Kidney epithelial cell (primary cell): ENCODE measurements at regions not wholly inside any gene's neighbourhood (a gene's known extent, or its start where the extent isn't known, plus 50 kb on each side); places are given as distances from the start of the nearest gene placed in this dataset.
"Not testable (repeated sequence)": the region's sequence is repeated elsewhere in the genome, so short reads cannot be mapped to it uniquely, and the experiment has no call there.

Experiments
- DNase-seq: peaks from one replicate; pipeline ENCODE4 v3.0.0-alpha.2; 2010; ENCODE audit warnings: low read depth
- H3K27me3 ChIP-seq: 2 replicates; pipeline ENCODE4 v1.6.0; 2011; ENCODE audit warnings: low read length; ENCODE audit not compliant: control insufficient read depth, insufficient read depth
- H3K36me3 ChIP-seq: 2 replicates; pipeline ENCODE4 v1.5.1; 2011; ENCODE audit warnings: low read length; ENCODE audit not compliant: control insufficient read depth, insufficient read depth
- H3K4me3 ChIP-seq: 2 replicates; pipeline ENCODE4 v1.5.1; 2011; ENCODE audit warnings: low read depth, mild to moderate bottlenecking, control low read depth, low read length
- TF ChIP-seq, protein P1 (sequence below): IDR thresholded peaks from 2 replicates; pipeline ENCODE4 v1.5.1; 2011; ENCODE audit warnings: mild to moderate bottlenecking, moderate library complexity, low read length, control low read depth, inconsistent platforms; ENCODE audit not compliant: insufficient read depth, poor library complexity, severe bottlenecking

DNA sequence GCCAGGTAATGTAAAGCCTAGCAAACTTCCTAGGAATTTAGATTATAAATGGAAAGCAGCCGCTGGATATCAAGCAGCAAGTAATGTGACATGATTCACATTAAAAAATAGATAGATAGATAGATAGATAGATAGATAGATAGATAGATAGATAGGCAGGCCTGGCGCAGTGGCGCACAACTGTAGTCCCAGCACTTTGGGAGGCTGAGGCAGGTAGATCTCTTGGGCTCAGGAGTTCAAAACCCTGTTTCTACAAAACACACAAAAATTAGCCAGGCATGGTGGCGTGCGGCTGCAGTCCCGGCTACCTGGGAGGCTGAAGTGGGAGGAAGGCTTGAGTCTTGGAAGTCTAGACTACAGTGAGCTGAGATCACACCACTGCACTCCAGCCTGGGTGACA is 236.9 kb downstream of the SLITRK6 start:
- Histone ChIP-seq H3K36me3 (no peaks in the 10 kb centered on the region), H3K27me3 (no peaks in the 10 kb centered on the region), H3K4me3 (no peak overlapping the region)
- DNase-seq = no peak
- TF ChIP-seq, protein P1, sequence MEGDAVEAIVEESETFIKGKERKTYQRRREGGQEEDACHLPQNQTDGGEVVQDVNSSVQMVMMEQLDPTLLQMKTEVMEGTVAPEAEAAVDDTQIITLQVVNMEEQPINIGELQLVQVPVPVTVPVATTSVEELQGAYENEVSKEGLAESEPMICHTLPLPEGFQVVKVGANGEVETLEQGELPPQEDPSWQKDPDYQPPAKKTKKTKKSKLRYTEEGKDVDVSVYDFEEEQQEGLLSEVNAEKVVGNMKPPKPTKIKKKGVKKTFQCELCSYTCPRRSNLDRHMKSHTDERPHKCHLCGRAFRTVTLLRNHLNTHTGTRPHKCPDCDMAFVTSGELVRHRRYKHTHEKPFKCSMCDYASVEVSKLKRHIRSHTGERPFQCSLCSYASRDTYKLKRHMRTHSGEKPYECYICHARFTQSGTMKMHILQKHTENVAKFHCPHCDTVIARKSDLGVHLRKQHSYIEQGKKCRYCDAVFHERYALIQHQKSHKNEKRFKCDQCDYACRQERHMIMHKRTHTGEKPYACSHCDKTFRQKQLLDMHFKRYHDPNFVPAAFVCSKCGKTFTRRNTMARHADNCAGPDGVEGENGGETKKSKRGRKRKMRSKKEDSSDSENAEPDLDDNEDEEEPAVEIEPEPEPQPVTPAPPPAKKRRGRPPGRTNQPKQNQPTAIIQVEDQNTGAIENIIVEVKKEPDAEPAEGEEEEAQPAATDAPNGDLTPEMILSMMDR = no peak

DNA sequence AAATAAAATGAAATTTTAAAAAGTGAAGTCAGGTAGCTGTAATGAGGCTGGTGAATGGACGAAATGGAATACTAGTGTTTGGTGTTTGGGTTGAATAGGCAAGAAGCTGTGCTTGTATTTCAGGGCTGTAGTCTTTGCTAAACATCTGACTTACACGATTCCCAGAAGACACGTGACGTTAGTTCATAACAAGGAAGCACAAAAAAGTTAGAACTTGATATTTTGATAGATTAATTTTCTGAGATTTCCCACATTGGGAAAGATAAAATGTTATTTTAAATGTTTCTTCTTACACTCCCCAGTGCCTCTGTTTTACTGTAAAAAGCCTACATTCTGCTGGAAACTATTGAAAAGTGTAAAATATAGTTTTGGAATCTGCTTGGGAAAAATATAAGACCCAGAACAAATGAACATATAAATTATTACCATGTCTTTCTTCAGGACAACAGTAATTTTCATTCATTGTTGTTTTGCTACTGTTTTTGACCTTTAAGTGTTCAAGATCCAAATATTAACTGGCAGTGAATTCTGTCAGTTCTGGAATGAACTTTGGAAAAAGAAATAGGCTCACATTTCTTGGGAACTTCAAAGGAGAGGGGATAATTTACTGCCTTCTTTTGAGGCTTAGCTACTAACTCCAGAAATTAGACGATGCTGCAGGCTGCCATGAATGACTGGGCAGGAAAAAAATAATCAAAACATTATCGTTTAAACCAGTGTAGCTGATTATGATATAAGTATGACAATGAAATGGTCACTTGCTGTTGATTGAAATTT is 241.3 kb downstream of the SLITRK6 start:
- Histone ChIP-seq H3K27me3 (no peaks in the 10 kb centered on the region), H3K36me3 (no peaks in the 10 kb centered on the region), H3K4me3 (no peak overlapping the region)
- no peak for DNase-seq
- TF ChIP-seq, protein P1 = no peak

DNA sequence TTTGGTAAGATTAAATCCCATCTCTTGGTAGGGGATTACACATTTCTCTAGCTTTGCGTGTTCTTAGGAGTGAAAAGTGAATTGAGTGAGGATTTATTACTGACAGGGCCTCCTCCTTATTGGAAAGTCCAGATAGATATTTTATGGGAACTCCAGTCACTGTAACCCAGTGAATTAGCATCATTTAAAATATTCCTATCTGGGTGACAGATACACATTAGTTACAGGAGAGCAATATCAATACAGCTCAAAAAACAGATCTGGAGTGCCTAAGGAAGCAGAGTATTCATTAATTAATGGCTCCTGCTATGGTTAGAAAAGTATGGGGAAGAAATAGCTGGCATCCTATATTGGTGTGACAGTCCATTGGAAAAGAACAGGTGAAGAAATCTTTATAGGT is 248.2 kb downstream of the SLITRK6 start:
- no peak for DNase-seq
- TF ChIP-seq, protein P1 = no peak
- Histone ChIP-seq H3K27me3 (no peaks in the 10 kb centered on the region), H3K4me3 (no peak overlapping the region), H3K36me3 (no peaks in the 10 kb centered on the region)

DNA sequence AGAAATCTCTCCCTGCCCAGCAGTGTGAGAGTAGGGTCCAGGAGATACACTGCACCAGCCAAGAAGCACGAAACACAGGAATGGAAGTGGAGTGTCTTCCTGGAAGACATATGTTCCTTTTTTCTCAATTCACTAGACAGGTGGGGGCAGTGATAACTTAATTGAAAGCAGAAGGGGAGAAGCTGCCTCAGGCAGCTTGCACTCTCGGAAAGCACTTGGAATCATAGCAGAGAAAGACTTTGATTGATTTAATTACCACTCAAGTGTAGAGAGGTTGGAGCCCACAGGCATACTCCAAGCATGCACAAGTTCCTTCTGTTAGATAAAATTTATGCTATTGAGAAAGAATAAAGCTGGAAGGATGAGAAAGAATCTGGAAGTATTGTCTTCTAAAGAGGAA is 249.4 kb downstream of the SLITRK6 start:
- TF ChIP-seq, protein P1 = no peak
- no peak for DNase-seq
- no peak overlapping the region for H3K4me3 ChIP-seq
- H3K36me3 ChIP-seq = no peaks in the 10 kb centered on the region
- no peaks in the 10 kb centered on the region for H3K27me3 ChIP-seq

DNA sequence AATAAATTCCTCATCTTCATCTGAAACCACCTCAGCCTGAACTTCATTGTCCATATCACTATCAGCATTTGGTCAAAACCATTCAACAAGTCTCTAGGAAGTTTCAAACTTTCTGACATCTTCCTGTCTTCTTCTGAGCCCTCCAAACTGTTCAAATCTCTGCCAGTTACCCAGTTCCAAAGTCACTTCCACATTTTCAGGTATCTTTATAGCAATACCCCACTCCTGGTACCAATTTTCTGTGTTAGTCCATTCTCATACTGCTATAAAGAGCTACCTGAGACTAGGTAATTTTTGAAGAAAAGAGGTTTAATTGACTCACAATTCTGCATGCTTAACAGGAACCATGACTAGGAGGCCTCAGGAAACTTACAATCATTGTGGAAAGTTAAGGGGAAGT is 250.4 kb downstream of the SLITRK6 start:
- not testable (repeated sequence) for H3K36me3 ChIP-seq, DNase-seq, H3K27me3 ChIP-seq, H3K4me3 ChIP-seq

DNA sequence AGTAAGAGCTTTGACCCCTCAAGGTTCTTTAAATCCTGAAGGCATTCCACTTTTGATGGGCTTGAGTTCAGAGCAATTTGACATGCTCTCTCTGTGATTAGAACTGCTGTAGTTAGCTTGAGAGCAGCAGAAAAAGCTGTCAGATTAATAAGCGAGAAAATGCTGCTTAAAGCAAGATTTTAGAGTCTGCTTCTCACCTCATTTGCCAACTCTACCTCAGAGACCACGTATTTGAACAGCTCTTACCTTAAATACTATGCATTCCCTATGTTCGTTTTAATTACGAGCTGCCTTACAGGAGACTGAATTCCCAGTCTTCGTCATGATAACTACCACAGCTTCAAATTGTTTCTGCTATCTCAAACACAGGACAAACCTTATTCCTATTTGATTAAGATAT is 253.4 kb downstream of the SLITRK6 start:
- Histone ChIP-seq H3K4me3 (no peak overlapping the region), H3K27me3 (no peaks in the 10 kb centered on the region), H3K36me3 (no peaks in the 10 kb centered on the region)
- DNase-seq = no peak
- TF ChIP-seq, protein P1 = no peak
